Stomach (tissue), 8 donors: ENCODE measurements at regions not wholly inside any gene's neighbourhood (a gene's known extent, or its start where the extent isn't known, plus 50 kb on each side); places are given as distances from the start of the nearest gene placed in this dataset.

ENCODE experiments used
- DNase-seq, 2 donors: peaks; one replicate each; pipeline versions ENCODE4 v3.0.0 to v3.0.0-alpha.2; 2013 to 2019
- H3K27ac ChIP-seq, 5 donors: fragments of 200-600 bp in 4 of 5; sonication (generic) in 4 of 5; one replicate each; pipeline ENCODE4 v1.5.1; 2013 to 2019; ENCODE audit warnings: mild to moderate bottlenecking in 1 of 5, moderate library complexity in 1 of 5
- H3K27me3 ChIP-seq, 3 donors: fragments of 200-600 bp; sonication (generic); one replicate each; pipeline ENCODE4 v1.5.1; 2017 to 2019; ENCODE audit warnings: mixed run types in 1 of 3
- H3K36me3 ChIP-seq, 4 donors: fragments of 200-600 bp; sonication (generic); 1 replicate in 3 of 4; 2 replicates in 1 of 4; pipeline ENCODE4 v1.5.1; 2016 to 2019
- H3K4me1 ChIP-seq, 4 donors: fragments of 200-600 bp; sonication (generic); one replicate each; pipeline ENCODE4 v1.5.1; 2016 to 2019
- H3K4me3 ChIP-seq, 4 donors: fragments of 200-600 bp; sonication (generic) in 3 of 4; one replicate each; pipeline ENCODE4 v1.5.1; 2016 to 2019; ENCODE audit warnings: mild to moderate bottlenecking in 1 of 4
- H3K9me3 ChIP-seq, 4 donors: fragments of 200-600 bp; sonication (generic); one replicate each; pipeline ENCODE4 v1.5.1; 2016 to 2019
- EP300 ChIP-seq: sonication (generic); formaldehyde crosslinking; IDR thresholded peaks from one replicate; pipeline ENCODE4 v1.6.1; 2017; ENCODE audit warnings: antibody characterized with exemption
- POLR2A ChIP-seq, 4 donors: fragments of 450-650 bp; IDR thresholded peaks; one replicate each; pipeline ENCODE4 v1.6.1; 2016; ENCODE audit warnings: antibody characterized with exemption in 4 of 4, control low read depth in 2 of 4, mild to moderate bottlenecking in 1 of 4, moderate library complexity in 1 of 4
- POLR2AphosphoS5 ChIP-seq, 3 donors: sonication (generic); formaldehyde crosslinking; IDR thresholded peaks; one replicate each; pipeline ENCODE4 v1.6.1; 2016; ENCODE audit warnings: antibody characterized with exemption in 3 of 3
- WGBS, 5 donors: extraction: QIAGEN DNeasy Blood & Tissue Kit in 3 of 5; methylation state at CpG; one replicate each; pipeline versions ENCODE4 v1.1.5 to v1.1.7; 2013 to 2018; 5-methylcytosine and 5-hydroxymethylcytosine counted together
- intact Hi-C: fragments of 100-400 bp; cut with DNase I; formaldehyde crosslinking; loops from one replicate; pipeline ENCODE4 v1.15.1; 2023; ENCODE audit warnings: low total_unique reads
- TF ChIP-seq, protein P1 (sequence below), 7 experiments: fragments of 450-650 bp in 4 of 7; fragments of 200-600 bp in 3 of 7; sonication (generic) in 3 of 7; IDR thresholded peaks; one replicate each; pipeline ENCODE4 v1.5.1; 2016 to 2019; ENCODE audit warnings: antibody characterized with exemption in 7 of 7, control low read depth in 2 of 7, mild to moderate bottlenecking in 1 of 7
- donor health status: healthy with polysubstance abuse.
- donor health status: Bipolar disorder and iron deficiency.
- donor health status: healthy.

DNA sequence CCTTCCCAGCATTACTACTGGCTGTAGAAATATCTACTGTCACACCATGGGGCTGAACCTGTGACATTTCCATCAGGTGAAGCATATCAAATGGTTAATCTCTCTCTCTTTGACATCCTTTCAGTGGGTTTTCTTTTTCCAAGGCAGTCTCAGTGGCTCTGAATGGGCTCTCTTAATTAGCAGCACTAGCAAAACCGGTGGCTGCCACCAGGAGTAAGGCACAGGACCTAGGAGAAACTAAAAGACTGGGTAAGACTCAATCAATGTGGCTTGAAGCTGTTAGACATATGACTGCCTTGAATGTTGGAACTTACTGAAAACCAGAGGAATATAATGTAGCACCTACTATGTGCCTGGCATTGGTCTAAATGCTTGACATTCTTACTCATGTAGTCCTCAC is 445.0 kb upstream of the KIF2A start:
- no peak overlapping the region for H3K27ac ChIP-seq
- H3K27me3 ChIP-seq = no peaks in the 10 kb centered on the region
- WGBS, 5 donors = 40 to 67% (median 55%) methylated on average over 1 of the region's 1 CpG
- TF ChIP-seq POLR2AphosphoS5 (IDR thresholded peaks at IDR 0.05) = no peak
- TF ChIP-seq, protein P1, sequence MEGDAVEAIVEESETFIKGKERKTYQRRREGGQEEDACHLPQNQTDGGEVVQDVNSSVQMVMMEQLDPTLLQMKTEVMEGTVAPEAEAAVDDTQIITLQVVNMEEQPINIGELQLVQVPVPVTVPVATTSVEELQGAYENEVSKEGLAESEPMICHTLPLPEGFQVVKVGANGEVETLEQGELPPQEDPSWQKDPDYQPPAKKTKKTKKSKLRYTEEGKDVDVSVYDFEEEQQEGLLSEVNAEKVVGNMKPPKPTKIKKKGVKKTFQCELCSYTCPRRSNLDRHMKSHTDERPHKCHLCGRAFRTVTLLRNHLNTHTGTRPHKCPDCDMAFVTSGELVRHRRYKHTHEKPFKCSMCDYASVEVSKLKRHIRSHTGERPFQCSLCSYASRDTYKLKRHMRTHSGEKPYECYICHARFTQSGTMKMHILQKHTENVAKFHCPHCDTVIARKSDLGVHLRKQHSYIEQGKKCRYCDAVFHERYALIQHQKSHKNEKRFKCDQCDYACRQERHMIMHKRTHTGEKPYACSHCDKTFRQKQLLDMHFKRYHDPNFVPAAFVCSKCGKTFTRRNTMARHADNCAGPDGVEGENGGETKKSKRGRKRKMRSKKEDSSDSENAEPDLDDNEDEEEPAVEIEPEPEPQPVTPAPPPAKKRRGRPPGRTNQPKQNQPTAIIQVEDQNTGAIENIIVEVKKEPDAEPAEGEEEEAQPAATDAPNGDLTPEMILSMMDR (IDR thresholded peaks at IDR 0.05) = no peak
- TF ChIP-seq POLR2A (IDR thresholded peaks at IDR 0.05) = no peak
- TF ChIP-seq EP300 = no peak
- H3K36me3 ChIP-seq = no peaks in the 10 kb centered on the region
- no peaks in the 10 kb centered on the region for H3K4me1 ChIP-seq
- no peak overlapping the region for H3K4me3 ChIP-seq
- peaks cover 0 to 9% (median 4%) of the 10 kb centered on the region in 4 donors for H3K9me3 ChIP-seq
- intact Hi-C loops = no loop called here
- DNase-seq = no peak

DNA sequence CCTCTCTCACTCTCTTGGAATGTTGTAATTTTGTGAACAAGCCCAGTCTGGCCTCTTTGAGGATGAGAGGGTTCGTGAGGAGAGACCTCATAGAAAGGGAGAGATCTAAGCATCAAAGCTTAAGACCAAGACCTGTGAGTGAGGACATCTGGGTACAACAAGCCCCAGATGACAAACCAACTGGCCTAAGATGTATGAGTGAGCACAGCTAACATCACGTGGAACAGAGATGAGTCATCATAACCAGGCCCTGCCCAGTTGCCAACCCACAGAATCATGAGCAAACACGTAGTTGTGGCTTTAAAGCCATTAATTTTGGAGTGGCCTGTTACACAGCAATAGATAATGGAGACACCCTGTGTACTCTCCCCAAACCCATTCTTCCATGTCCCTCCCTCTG is 439.1 kb upstream of the KIF2A start:
- no peaks in the 10 kb centered on the region for H3K4me1 ChIP-seq
- intact Hi-C loops = no loop called here

DNA sequence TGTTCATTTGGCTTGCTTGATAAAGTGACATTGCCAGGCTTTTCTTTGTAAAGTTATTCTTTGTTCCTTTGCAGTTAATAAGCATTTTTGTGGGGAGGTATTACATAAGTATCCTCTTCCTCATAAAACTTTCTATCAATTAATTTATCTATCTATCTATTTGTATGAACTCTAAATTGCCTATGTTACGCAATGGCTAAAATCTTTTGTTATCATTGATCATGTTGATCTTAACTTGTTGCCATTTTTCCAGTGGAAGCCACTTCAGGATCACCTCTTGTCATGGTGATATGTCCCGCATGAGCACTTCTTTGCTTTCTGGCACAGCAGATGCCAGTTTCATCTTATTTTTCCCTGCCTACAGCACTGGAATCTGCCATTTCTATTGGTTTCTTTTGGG is 436.7 kb upstream of the KIF2A start:
- H3K36me3 ChIP-seq = no peaks in the 10 kb centered on the region
- H3K27ac ChIP-seq = no peak overlapping the region
- TF ChIP-seq EP300 (no peak), POLR2A (IDR thresholded peaks at IDR 0.05) (no peak), POLR2AphosphoS5 (IDR thresholded peaks at IDR 0.05) (no peak)
- TF ChIP-seq, protein P1 (IDR thresholded peaks at IDR 0.05) = no peak
- no peak for DNase-seq
- H3K9me3 ChIP-seq = peaks cover 0 to 24% (median 16%) of the 10 kb centered on the region in 4 donors
- intact Hi-C loops = no loop called here
- WGBS, 5 donors = 87 to 98% (median 93%) methylated on average over 2 of the region's 2 CpGs
- no peaks in the 10 kb centered on the region for H3K4me1 ChIP-seq
- no peak overlapping the region for H3K4me3 ChIP-seq
- no peaks in the 10 kb centered on the region for H3K27me3 ChIP-seq

More for the DNA sequence above, 439.1 kb upstream of the KIF2A start:
- WGBS, 5 donors = 38 to 48% (median 46%) methylated on average over 3 of the region's 3 CpGs
- H3K27me3 ChIP-seq = no peaks in the 10 kb centered on the region
- no peak overlapping the region for H3K27ac ChIP-seq
- H3K36me3 ChIP-seq = no peaks in the 10 kb centered on the region
- peaks cover 0 to 15% (median 10%) of the 10 kb centered on the region in 4 donors for H3K9me3 ChIP-seq
- no peak overlapping the region for H3K4me3 ChIP-seq
- no peak for DNase-seq
- TF ChIP-seq POLR2A (IDR thresholded peaks at IDR 0.05) (no peak), EP300 (no peak), POLR2AphosphoS5 (IDR thresholded peaks at IDR 0.05) (no peak)
- TF ChIP-seq, protein P1 (IDR thresholded peaks at IDR 0.05) = no peak

DNA sequence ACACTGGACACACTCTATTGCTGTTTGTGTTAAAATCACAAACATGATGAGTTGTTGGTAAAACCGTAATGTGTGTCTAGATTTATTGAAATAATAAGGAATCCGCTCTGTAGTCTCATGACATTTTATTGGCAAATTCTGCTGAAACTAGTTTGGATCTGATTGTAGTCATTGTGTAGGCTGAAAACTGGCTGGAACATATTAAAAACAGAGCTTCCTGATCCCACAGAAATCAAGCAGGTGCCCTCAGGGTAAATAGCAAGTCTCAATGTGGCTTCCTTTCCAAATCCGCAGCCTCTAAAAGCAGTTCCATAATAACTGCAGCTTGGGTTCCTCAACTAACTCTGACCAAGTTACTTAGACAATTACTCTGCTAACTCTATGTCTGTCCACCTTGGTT is 427.5 kb upstream of the KIF2A start:
- Histone ChIP-seq H3K4me3 (no peak overlapping the region), H3K27ac (no peak overlapping the region), H3K9me3 (no peaks in the 10 kb centered on the region), H3K27me3 (no peaks in the 10 kb centered on the region), H3K36me3 (no peaks in the 10 kb centered on the region), H3K4me1 (no peaks in the 10 kb centered on the region)
- no peak for TF ChIP-seq POLR2AphosphoS5 (IDR thresholded peaks at IDR 0.05)
- TF ChIP-seq, protein P1 (IDR thresholded peaks at IDR 0.05) = no peak
- no peak for TF ChIP-seq POLR2A (IDR thresholded peaks at IDR 0.05)
- no peak for TF ChIP-seq EP300
- intact Hi-C loops = no loop called here
- no peak for DNase-seq
- 87 to 97% (median 94%) methylated on average over 3 of the region's 3 CpGs for WGBS, 5 donors
